Mesenchymal stem cell (in vitro differentiated cells and primary cell): ENCODE measurements at regions not wholly inside any gene's neighbourhood (a gene's known extent, or its start where the extent isn't known, plus 50 kb on each side); places are given as distances from the start of the nearest gene placed in this dataset.

ENCODE experiments used
- DNase-seq: peaks from one replicate; pipeline ENCODE4 v3.0.0-alpha.2; 2013
- H2AFZ ChIP-seq: one replicate; pipeline ENCODE4 v1.6.1; 2013; ENCODE audit warnings: low read depth, mild to moderate bottlenecking, control low read depth, inconsistent platforms, low read length, moderate library complexity
- H2AK5ac ChIP-seq: 2 replicates; pipeline ENCODE4 v1.6.1; 2013; ENCODE audit warnings: low read length, moderate library complexity, mild to moderate bottlenecking, inconsistent platforms; ENCODE audit not compliant: severe bottlenecking
- H2BK120ac ChIP-seq: one replicate; pipeline ENCODE4 v1.6.1; 2013; ENCODE audit warnings: low read depth, mild to moderate bottlenecking, inconsistent platforms, low read length, moderate library complexity
- H2BK12ac ChIP-seq, 2 experiments: one replicate each; pipeline ENCODE4 v1.6.1; 2013; ENCODE audit warnings: inconsistent platforms in 2 of 2, low read length in 2 of 2, mild to moderate bottlenecking in 2 of 2, moderate library complexity in 2 of 2, control low read depth in 1 of 2
- H2BK15ac ChIP-seq: one replicate; pipeline ENCODE4 v1.6.1; 2013; ENCODE audit warnings: mild to moderate bottlenecking, low read depth, inconsistent platforms; ENCODE audit not compliant: poor library complexity, severe bottlenecking
- H2BK5ac ChIP-seq: 2 replicates; pipeline ENCODE4 v1.6.1; 2013; ENCODE audit warnings: low read depth, mild to moderate bottlenecking, low read length, control low read depth, inconsistent platforms; ENCODE audit not compliant: poor library complexity, severe bottlenecking
- H3K14ac ChIP-seq, 2 experiments: one replicate each; pipeline ENCODE4 v1.6.1; 2013; ENCODE audit warnings: inconsistent platforms in 2 of 2, low read length in 2 of 2, control low read depth in 1 of 2, mild to moderate bottlenecking in 1 of 2, moderate library complexity in 1 of 2
- H3K18ac ChIP-seq, 2 experiments: one replicate each; pipeline ENCODE4 v1.6.1; 2013; ENCODE audit warnings: inconsistent platforms in 2 of 2, low read length in 2 of 2, control low read depth in 1 of 2, low read depth in 1 of 2, mild to moderate bottlenecking in 1 of 2
- H3K23ac ChIP-seq, 2 experiments: one replicate each; pipeline ENCODE4 v1.6.1; 2013; ENCODE audit warnings: inconsistent platforms in 2 of 2, low read length in 2 of 2, mild to moderate bottlenecking in 2 of 2, moderate library complexity in 2 of 2, control low read depth in 1 of 2
- H3K27ac ChIP-seq: 2 replicates; pipeline ENCODE4 v1.5.1; 2013; ENCODE audit warnings: mild to moderate bottlenecking, moderate library complexity, low read length, control low read depth, inconsistent platforms; ENCODE audit not compliant: poor library complexity, severe bottlenecking
- H3K27me3 ChIP-seq, 2 experiments: 2 replicates each; pipeline versions ENCODE4 v1.6.1 to v1.7.0; 2013; ENCODE audit warnings: low read length in 2 of 2, mild to moderate bottlenecking in 2 of 2, moderate library complexity in 2 of 2, control low read depth in 1 of 2, inconsistent platforms in 1 of 2; ENCODE audit not compliant: control insufficient read depth in 1 of 2, insufficient read depth in 1 of 2
- H3K36me3 ChIP-seq, 2 experiments: 2 replicates each; pipeline versions ENCODE4 v1.6.1 to v1.7.0; 2013; ENCODE audit warnings: low read length in 2 of 2, control low read depth in 1 of 2, inconsistent platforms in 1 of 2, low read depth in 1 of 2, mild to moderate bottlenecking in 1 of 2; ENCODE audit not compliant: insufficient read depth in 2 of 2, control insufficient read depth in 1 of 2
- H3K4ac ChIP-seq, 2 experiments: one replicate each; pipeline ENCODE4 v1.6.1; 2013; ENCODE audit warnings: inconsistent platforms in 2 of 2, low read length in 2 of 2, mild to moderate bottlenecking in 2 of 2, moderate library complexity in 2 of 2, control low read depth in 1 of 2, low read depth in 1 of 2
- H3K4me1 ChIP-seq: 2 replicates; pipeline ENCODE4 v1.6.1; 2013; ENCODE audit warnings: low read depth, low read length, control low read depth; ENCODE audit not compliant: control insufficient read depth, insufficient read depth
- H3K4me2 ChIP-seq: 2 replicates; pipeline ENCODE4 v1.6.1; 2013; ENCODE audit warnings: low read length, mild to moderate bottlenecking, inconsistent platforms; ENCODE audit not compliant: poor library complexity, severe bottlenecking
- H3K4me3 ChIP-seq, 2 experiments: 2 replicates each; pipeline versions ENCODE4 v1.5.1 to v1.7.0; 2013; ENCODE audit warnings: low read length in 2 of 2, mild to moderate bottlenecking in 2 of 2, control low read depth in 1 of 2, low read depth in 1 of 2; ENCODE audit not compliant: insufficient read depth in 1 of 2
- H3K79me1 ChIP-seq: replicated peaks from 2 replicates; pipeline ENCODE4 v1.6.1; 2013; ENCODE audit warnings: mild to moderate bottlenecking, control low read depth, low read length, inconsistent platforms; ENCODE audit not compliant: poor library complexity, severe bottlenecking
- H3K9ac ChIP-seq: 2 replicates; pipeline ENCODE4 v1.7.0; 2013; ENCODE audit warnings: mild to moderate bottlenecking, low read length, moderate library complexity
- H3K9me3 ChIP-seq: 2 replicates; pipeline ENCODE4 v1.7.0; 2013; ENCODE audit warnings: mild to moderate bottlenecking, low read length; ENCODE audit not compliant: control insufficient read depth
- H4K8ac ChIP-seq: one replicate; pipeline ENCODE4 v1.6.1; 2013; ENCODE audit warnings: inconsistent platforms, mild to moderate bottlenecking, low read length, moderate library complexity
- H4K91ac ChIP-seq: one replicate; pipeline ENCODE4 v1.6.1; 2013; ENCODE audit warnings: mild to moderate bottlenecking, low read length, inconsistent platforms
- WGBS: methylation state at CpG from one replicate; pipeline ENCODE4 v1.1.7; 2013; ENCODE audit warnings: mixed read lengths; 5-methylcytosine and 5-hydroxymethylcytosine counted together

DNA sequence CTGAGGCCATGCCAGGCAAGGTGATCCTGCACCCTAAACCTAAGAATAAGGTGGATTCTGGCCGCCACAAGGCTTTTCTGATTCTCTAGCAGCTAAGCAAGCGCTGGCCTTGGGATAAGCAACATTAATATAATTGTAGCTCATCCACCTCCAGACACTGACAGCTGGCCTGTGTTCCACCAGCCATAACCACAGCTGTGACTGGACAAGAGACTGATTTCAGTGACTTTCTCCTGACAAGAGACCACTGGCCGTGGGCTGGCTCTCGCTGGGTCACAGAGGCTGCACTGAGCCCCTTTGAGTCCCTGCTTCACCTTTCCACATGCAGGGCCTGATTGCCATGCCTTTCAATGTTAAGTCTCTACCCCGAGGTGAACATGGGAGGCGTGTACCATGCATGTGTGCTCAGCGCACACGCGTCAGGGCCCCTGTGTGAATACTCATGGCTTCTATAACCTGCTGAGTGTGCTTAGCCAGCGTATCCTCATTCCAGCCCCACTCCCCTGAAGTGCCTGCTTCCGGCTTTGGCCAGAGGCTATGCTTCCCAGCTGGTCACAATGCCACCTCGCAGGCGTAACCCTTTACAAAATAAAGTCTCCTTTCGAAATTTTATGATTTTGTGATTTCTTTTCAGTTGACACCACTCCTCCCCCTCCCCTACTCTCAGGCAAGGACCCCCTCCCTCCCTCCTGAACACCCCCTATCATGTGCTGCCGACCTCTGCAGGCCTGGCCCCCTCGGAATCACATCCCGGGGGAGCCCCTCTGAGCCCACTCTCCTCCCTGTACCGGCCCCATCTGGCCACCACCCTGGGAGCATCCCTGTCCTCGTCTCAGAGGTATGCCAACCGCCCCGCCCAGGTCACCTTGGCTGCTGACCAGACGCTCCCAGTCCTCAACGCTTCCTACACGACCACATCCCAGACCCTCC lies 128.1 kb downstream of the CTTN start:
- Histone ChIP-seq H3K4me2 (no peak overlapping the region), H2BK12ac (no peak overlapping the region), H2BK5ac (no peak overlapping the region)

DNA sequence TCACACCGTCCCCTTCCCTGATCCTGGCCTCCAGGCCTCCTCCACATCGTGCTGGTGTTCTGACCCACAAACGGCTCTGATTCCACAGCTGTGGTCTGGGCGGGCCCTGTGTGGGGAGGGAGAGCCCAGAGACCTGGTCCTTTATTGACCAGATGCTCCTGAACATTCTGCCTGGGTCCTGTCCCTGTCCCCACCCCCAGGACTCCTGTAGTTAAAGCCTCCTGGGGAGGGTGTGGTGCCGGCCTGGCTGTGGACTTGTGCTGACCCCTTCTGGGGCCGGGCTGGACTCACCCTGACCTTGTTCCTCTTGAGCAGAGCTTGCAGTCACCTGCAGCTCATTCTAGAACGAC lies 128.7 kb downstream of the CTTN start:
- H2AFZ ChIP-seq: no peak overlapping the region
- 75% methylated on average over 7 of the region's 7 CpGs for WGBS
- no peak overlapping the region for H3K4me3 ChIP-seq
- no peak overlapping the region for H3K14ac ChIP-seq
- H2BK12ac ChIP-seq: no peak overlapping the region
- no peak overlapping the region for H3K18ac ChIP-seq
- no peaks in the 10 kb centered on the region for H3K9me3 ChIP-seq
- no peak overlapping the region for H3K4me2 ChIP-seq
- H3K36me3 ChIP-seq: no peaks in the 10 kb centered on the region
- H3K4me1 ChIP-seq: peaks cover 38% of the 10 kb centered on the region
- DNase-seq: no peak
- H4K91ac ChIP-seq: no peak overlapping the region
- no peaks in the 10 kb centered on the region for H3K79me1 ChIP-seq
- H2BK120ac ChIP-seq: no peak overlapping the region
- no peak overlapping the region for H3K9ac ChIP-seq
- H3K27ac ChIP-seq: no peak overlapping the region
- no peak overlapping the region for H2BK15ac ChIP-seq
- no peak overlapping the region for H3K4ac ChIP-seq
- H2BK5ac ChIP-seq: no peak overlapping the region
- H4K8ac ChIP-seq: no peak overlapping the region
- H3K23ac ChIP-seq: no peak overlapping the region
- no peak overlapping the region for H2AK5ac ChIP-seq
- peaks cover 17 to 42% of the 10 kb centered on the region in 2 experiments for H3K27me3 ChIP-seq

More for the DNA sequence above, 128.1 kb downstream of the CTTN start:
- H3K23ac ChIP-seq: no peak overlapping the region
- H2BK120ac ChIP-seq: no peak overlapping the region
- no peak for DNase-seq
- H3K27ac ChIP-seq: no peak overlapping the region
- H2BK15ac ChIP-seq: no peak overlapping the region
- H3K4ac ChIP-seq: no peak overlapping the region
- no peak overlapping the region for H3K9ac ChIP-seq
- WGBS: 79% methylated on average over 24 of the region's 24 CpGs
- no peaks in the 10 kb centered on the region for H3K9me3 ChIP-seq
- no peaks in the 10 kb centered on the region for H3K79me1 ChIP-seq
- no peaks in the 10 kb centered on the region for H3K36me3 ChIP-seq
- H3K4me1 ChIP-seq: peaks cover 35% of the 10 kb centered on the region
- H3K27me3 ChIP-seq: peaks cover 24 to 48% of the 10 kb centered on the region in 2 experiments
- H4K91ac ChIP-seq: no peak overlapping the region
- H4K8ac ChIP-seq: no peak overlapping the region
- no peak overlapping the region for H2AK5ac ChIP-seq
- peak overlapping the region in 1 of 2 experiments; percentile 2 for H3K4me3 ChIP-seq
- H2AFZ ChIP-seq: no peak overlapping the region
- H3K18ac ChIP-seq: no peak overlapping the region
- no peak overlapping the region for H3K14ac ChIP-seq

- H2BK120ac ChIP-seq: no peak overlapping the region
- WGBS: 78% methylated on average over 10 of the region's 10 CpGs
- no peak overlapping the region for H2BK5ac ChIP-seq
These were observed 129.2 kb downstream of the CTTN start for GRCh38 chr11:70527429-70528045.

GRCh38 chr11:70528046-70528793 lies 129.9 kb downstream of the CTTN start:
- no peak overlapping the region for H4K8ac ChIP-seq
- H3K4me2 ChIP-seq: no peak overlapping the region
- H3K9me3 ChIP-seq: no peaks in the 10 kb centered on the region
- H3K4me3 ChIP-seq: no peak overlapping the region
- no peak for DNase-seq
- H2AK5ac ChIP-seq: no peak overlapping the region
- H2BK15ac ChIP-seq: no peak overlapping the region
- H2AFZ ChIP-seq: no peak overlapping the region
- H3K23ac ChIP-seq: no peak overlapping the region
- H3K4me1 ChIP-seq: peaks cover 40% of the 10 kb centered on the region
- H3K27ac ChIP-seq: no peak overlapping the region
- H2BK12ac ChIP-seq: no peak overlapping the region
- no peaks in the 10 kb centered on the region for H3K36me3 ChIP-seq
- H3K79me1 ChIP-seq: no peaks in the 10 kb centered on the region
- H3K9ac ChIP-seq: no peak overlapping the region
- no peak overlapping the region for H3K4ac ChIP-seq
- H2BK120ac ChIP-seq: no peak overlapping the region
- WGBS: 85% methylated on average over 33 of the region's 33 CpGs
- H2BK5ac ChIP-seq: no peak overlapping the region
- no peak overlapping the region for H3K18ac ChIP-seq
- H4K91ac ChIP-seq: no peak overlapping the region
- peaks cover 11 to 30% of the 10 kb centered on the region in 2 experiments for H3K27me3 ChIP-seq
- H3K14ac ChIP-seq: no peak overlapping the region

More at GRCh38 chr11:70527429-70528045, 129.2 kb downstream of the CTTN start:
- no peak overlapping the region for H3K4me3 ChIP-seq
- H3K4me1 ChIP-seq: peaks cover 43% of the 10 kb centered on the region
- no peaks in the 10 kb centered on the region for H3K9me3 ChIP-seq
- no peak overlapping the region for H3K23ac ChIP-seq
- H2AFZ ChIP-seq: no peak overlapping the region
- no peak overlapping the region for H3K27ac ChIP-seq
- no peak overlapping the region for H3K14ac ChIP-seq
- H3K18ac ChIP-seq: no peak overlapping the region
- no peak overlapping the region for H2BK15ac ChIP-seq
- no peak overlapping the region for H4K8ac ChIP-seq
- peaks cover 17 to 36% of the 10 kb centered on the region in 2 experiments for H3K27me3 ChIP-seq
- no peak overlapping the region for H3K4me2 ChIP-seq
- H2BK12ac ChIP-seq: no peak overlapping the region
- no peaks in the 10 kb centered on the region for H3K79me1 ChIP-seq
- H2AK5ac ChIP-seq: no peak overlapping the region
- no peak overlapping the region for H3K4ac ChIP-seq
- DNase-seq: no peak
- no peak overlapping the region for H3K9ac ChIP-seq
- H3K36me3 ChIP-seq: no peaks in the 10 kb centered on the region
- H4K91ac ChIP-seq: no peak overlapping the region
